BLaER1 (cell line): ENCODE measurements at regions not wholly inside any gene's neighbourhood (a gene's known extent, or its start where the extent isn't known, plus 50 kb on each side); places are given as distances from the start of the nearest gene placed in this dataset.
"Not testable (repeated sequence)": the region's sequence is repeated elsewhere in the genome, so short reads cannot be mapped to it uniquely, and the experiment has no call there.

Experiments
- H3K27ac ChIP-seq: shearing (Covaris generic); formaldehyde crosslinking; 2 replicates; pipeline ENCODE4 v1.8.1; 2022
- H3K27me3 ChIP-seq: shearing (Covaris generic); formaldehyde crosslinking; 2 replicates; pipeline ENCODE4 v1.8.1; 2022
- H3K36me3 ChIP-seq: shearing (Covaris generic); formaldehyde crosslinking; 2 replicates; pipeline ENCODE4 v1.8.1; 2022
- H3K4me1 ChIP-seq: shearing (Covaris generic); formaldehyde crosslinking; 2 replicates; pipeline ENCODE4 v1.8.1; 2022
- H3K4me2 ChIP-seq: shearing (Covaris generic); formaldehyde crosslinking; 2 replicates; pipeline ENCODE4 v1.8.1; 2022
- H3K4me3 ChIP-seq: shearing (Covaris generic); formaldehyde crosslinking; 2 replicates; pipeline ENCODE4 v1.8.1; 2022
- H3K9ac ChIP-seq: shearing (Covaris generic); formaldehyde crosslinking; 2 replicates; pipeline ENCODE4 v1.8.1; 2022
- H3K9me3 ChIP-seq: shearing (Covaris generic); formaldehyde crosslinking; 2 replicates; pipeline ENCODE4 v1.8.1; 2022
- H4K20me1 ChIP-seq: shearing (Covaris generic); formaldehyde crosslinking; 2 replicates; pipeline ENCODE4 v1.8.1; 2022
- Cebpa-rat ChIP-seq: shearing (Covaris generic); IDR thresholded peaks from 2 replicates; pipeline ENCODE4 v1.8.1; 2022

DNA sequence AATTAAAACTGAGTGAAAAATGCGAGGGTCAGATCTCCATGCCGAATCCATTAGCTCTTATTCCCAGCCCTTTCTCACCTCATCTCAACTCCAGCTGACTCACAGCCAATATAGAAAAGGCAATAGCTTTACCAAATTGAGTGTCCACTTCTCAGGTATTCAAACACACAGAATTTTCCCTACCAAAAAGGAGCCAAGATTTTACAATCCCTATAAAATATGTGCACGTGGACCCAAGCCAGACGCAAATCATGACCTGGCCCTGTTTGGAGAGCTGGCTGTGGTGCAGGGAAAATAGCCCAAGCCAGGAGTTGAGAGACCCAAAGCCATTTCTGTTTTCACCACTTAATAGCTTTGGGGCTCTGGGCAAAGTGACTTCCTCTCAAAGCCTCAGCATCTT, 379.7 kb upstream of the AUTS2 start:
- no peaks in the 10 kb centered on the region for H3K27me3 ChIP-seq
- no peak for TF ChIP-seq Cebpa-rat
- no peaks in the 10 kb centered on the region for H3K4me1 ChIP-seq

DNA sequence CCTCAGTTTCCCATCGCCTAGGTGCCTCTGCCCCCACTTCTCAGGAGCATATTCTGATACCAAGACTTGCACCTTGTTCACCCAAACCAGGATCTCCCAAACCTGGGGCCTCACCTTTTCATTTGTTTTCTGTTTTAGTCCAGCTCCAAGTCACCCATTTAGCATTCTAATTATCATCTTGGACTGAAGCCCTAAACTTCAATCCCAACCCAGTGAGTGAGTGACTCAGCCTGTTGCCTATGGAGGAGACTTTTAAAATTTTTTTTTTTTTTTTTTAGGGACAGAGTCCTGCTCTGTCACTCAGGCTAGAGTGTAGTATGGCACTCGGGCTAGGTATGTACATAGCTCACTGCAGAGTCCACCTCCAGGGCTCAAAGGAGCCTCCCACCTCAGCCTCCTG, 378.9 kb upstream of the AUTS2 start:
- Histone ChIP-seq H3K27ac (no peak overlapping the region), H3K9ac (no peak overlapping the region), H3K4me3 (no peak overlapping the region), H3K27me3 (no peaks in the 10 kb centered on the region), H3K9me3 (no peaks in the 10 kb centered on the region), H3K4me2 (no peak overlapping the region), H3K36me3 (no peaks in the 10 kb centered on the region), H4K20me1 (no peaks in the 10 kb centered on the region), H3K4me1 (no peaks in the 10 kb centered on the region)
- TF ChIP-seq Cebpa-rat = no peak

More for the DNA sequence above, 379.7 kb upstream of the AUTS2 start:
- Histone ChIP-seq H3K9me3 (no peaks in the 10 kb centered on the region), H3K36me3 (no peaks in the 10 kb centered on the region), H4K20me1 (no peaks in the 10 kb centered on the region), H3K9ac (no peak overlapping the region), H3K4me2 (no peak overlapping the region), H3K27ac (no peak overlapping the region), H3K4me3 (no peak overlapping the region)

DNA sequence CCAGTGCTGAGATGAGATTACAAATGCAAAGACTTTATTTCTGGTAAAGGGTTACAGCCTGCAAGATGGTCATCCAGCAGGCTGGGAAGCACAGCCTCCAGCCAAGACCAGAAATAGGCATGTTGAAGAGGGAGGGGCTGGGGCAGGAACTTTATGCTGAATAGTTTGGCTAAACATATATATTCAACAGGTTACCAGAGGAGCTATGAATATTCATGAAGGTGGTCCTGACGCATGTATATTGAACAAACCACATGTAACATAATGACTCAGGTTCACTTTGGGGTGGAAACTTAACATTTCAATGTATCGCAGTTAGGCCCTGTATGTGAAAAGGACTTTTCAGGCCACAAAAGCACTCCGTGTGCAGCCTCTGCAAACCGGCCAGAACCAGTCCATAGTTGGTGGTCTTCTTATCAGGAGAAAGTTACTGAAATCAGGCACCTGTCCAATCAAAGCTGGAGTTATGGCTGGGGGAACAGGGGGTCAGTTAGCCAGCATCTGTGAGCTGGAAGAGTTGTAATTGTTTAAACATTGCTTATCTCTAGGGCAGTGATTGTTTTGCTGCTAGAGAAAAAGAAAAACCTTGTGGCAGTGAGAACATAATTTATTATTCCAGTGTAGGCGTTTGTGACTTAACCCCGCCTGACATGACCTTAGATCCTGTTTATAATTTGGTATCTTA, 372.9 kb upstream of the AUTS2 start:
- no peaks in the 10 kb centered on the region for H3K9me3 ChIP-seq
- no peak for TF ChIP-seq Cebpa-rat
- H3K9ac ChIP-seq = no peak overlapping the region
- H3K27ac ChIP-seq = no peak overlapping the region
- H4K20me1 ChIP-seq = no peaks in the 10 kb centered on the region
- no peaks in the 10 kb centered on the region for H3K27me3 ChIP-seq
- H3K4me3 ChIP-seq = no peak overlapping the region
- H3K4me2 ChIP-seq = no peak overlapping the region
- H3K4me1 ChIP-seq = no peaks in the 10 kb centered on the region
- H3K36me3 ChIP-seq = no peaks in the 10 kb centered on the region

DNA sequence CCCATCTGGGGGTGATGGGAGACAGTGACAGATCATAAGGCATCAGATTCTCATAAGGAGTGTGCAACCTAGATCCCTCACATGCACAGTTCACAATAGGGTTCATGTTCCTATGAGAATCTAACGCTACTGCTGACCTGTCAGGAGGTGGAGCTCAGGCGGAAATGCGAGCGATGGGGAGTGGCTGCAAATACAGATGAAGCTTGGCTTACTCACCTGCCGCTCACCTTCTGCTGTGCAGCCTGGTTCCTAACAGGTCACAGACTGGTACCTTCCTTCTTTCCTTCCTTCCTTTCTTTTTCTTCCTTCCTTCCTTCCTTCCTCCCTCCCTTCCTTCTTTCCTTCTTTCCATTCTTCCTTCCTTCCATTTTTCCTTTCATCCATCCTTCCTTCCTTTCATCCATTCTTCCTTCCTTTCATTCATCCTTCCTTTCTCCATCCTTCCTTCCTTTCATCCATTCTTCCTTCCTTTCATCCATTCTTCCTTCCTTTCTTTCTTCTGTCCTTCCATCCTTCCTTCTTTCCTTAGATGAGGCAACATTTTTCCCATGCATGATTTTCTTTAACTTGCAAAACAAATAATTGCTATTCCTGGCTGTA, 370.0 kb upstream of the AUTS2 start:
- Histone ChIP-seq H3K9me3 (no peaks in the 10 kb centered on the region), H3K4me2 (no peak overlapping the region), H3K36me3 (no peaks in the 10 kb centered on the region), H3K4me3 (no peak overlapping the region), H3K4me1 (no peaks in the 10 kb centered on the region), H4K20me1 (no peaks in the 10 kb centered on the region), H3K9ac (no peak overlapping the region), H3K27ac (no peak overlapping the region), H3K27me3 (no peaks in the 10 kb centered on the region)
- no peak for TF ChIP-seq Cebpa-rat

DNA sequence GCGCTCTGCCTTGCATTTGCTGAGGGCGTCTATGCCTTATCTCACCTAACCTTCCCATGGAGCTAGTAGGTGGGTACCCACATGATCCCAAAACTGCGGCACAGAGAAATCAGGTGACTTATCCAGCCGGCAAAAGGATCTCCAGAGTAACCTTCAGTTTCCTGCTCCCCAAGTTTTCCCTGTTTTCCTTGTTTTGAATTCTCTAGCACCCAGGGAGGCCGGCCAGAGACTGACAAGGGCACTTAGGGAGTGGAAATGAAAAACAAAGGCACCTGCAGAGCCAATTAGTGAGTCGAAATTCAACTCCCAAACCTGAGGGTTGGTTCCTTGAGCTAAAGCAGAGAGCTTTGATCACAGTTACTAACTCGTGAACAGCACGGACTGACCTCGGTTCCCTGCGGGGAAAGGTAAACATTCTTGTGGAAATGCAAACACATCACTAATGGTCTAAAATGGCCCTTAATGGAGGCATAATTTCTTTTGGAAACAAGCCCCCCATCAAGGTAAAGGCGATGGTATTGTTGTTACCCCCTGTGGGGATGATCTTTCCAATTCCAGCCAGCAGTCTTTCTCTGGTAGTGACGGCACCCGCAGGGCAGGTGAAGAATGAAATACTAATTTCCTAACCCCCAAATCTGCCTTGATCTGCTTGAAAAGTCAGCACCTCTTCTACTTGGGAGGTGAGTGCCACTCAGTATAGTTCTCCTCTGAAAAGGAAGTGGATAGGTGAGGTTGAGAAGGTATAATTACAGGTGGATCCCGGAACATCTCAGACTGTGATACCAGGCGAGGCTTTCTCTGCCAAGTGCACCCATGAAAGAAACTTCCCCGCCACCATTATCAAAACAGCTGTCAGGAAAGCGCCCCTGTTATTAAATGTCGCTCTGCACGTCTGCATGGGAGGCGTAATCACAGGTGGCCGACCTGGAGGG, 365.6 kb upstream of the AUTS2 start:
- TF ChIP-seq Cebpa-rat = no peak
- H3K4me2 ChIP-seq = no peak overlapping the region

DNA sequence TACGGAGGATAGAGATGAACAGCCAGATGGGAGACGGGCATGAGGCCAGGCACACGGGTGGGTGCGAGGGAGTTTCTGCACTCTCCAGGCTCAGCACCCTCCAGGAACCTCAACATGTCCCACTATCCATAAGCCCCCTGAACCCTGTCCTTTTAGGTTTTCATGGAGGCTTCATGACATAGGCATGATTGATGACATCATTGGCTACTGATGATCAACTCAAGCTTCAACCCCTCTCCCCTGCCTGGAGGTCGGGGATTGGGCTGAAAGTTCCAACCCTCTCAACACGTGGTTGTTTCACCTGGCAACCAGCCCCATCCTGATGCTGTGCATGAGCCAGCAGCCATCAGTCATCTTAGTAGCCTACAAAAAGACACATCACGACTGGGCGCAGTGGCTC, 360.7 kb upstream of the AUTS2 start:
- no peaks in the 10 kb centered on the region for H3K4me1 ChIP-seq
- TF ChIP-seq Cebpa-rat = no peak

More for the DNA sequence above, 365.6 kb upstream of the AUTS2 start:
- no peak overlapping the region for H3K27ac ChIP-seq
- H3K9ac ChIP-seq = no peak overlapping the region
- no peaks in the 10 kb centered on the region for H3K9me3 ChIP-seq
- no peak overlapping the region for H3K4me3 ChIP-seq
- no peaks in the 10 kb centered on the region for H3K36me3 ChIP-seq
- no peaks in the 10 kb centered on the region for H3K27me3 ChIP-seq
- no peaks in the 10 kb centered on the region for H4K20me1 ChIP-seq
- no peaks in the 10 kb centered on the region for H3K4me1 ChIP-seq

DNA sequence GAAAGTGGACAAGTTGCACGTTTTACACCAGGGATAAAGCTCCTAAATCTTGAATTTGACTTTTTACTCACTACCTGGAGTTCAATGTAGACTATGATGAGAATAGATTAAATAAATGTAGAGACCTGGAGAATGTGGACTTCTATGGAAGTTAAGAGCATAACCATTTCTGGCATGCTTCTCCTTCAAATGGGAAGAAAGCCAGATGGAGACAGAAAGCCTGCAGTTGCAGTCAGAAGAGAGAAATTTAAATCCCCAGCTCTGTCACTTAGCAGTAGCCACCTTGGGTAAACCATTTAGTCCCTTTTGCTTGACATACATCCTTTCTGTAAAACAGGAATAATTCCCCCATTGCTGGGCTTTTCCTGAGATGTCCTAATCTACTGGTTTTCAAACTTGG, 355.3 kb upstream of the AUTS2 start:
- no peak overlapping the region for H3K27ac ChIP-seq
- H3K4me1 ChIP-seq = no peaks in the 10 kb centered on the region
- no peaks in the 10 kb centered on the region for H4K20me1 ChIP-seq
- no peak for TF ChIP-seq Cebpa-rat
- no peak overlapping the region for H3K9ac ChIP-seq
- no peaks in the 10 kb centered on the region for H3K27me3 ChIP-seq
- no peaks in the 10 kb centered on the region for H3K36me3 ChIP-seq
- H3K4me2 ChIP-seq = no peak overlapping the region
- no peak overlapping the region for H3K4me3 ChIP-seq
- 0 out of 2 replicates have a peak, but pooled peaks cover 5% of the 10 kb centered on the region for H3K9me3 ChIP-seq

More for the DNA sequence above, 360.7 kb upstream of the AUTS2 start:
- H3K27me3 ChIP-seq = no peaks in the 10 kb centered on the region
- H3K4me3 ChIP-seq = no peak overlapping the region
- no peak overlapping the region for H3K27ac ChIP-seq
- H4K20me1 ChIP-seq = no peaks in the 10 kb centered on the region
- H3K36me3 ChIP-seq = no peaks in the 10 kb centered on the region
- H3K9me3 ChIP-seq = 0 out of 2 replicates have a peak, but pooled peaks cover 5% of the 10 kb centered on the region
- no peak overlapping the region for H3K9ac ChIP-seq
- H3K4me2 ChIP-seq = no peak overlapping the region

DNA sequence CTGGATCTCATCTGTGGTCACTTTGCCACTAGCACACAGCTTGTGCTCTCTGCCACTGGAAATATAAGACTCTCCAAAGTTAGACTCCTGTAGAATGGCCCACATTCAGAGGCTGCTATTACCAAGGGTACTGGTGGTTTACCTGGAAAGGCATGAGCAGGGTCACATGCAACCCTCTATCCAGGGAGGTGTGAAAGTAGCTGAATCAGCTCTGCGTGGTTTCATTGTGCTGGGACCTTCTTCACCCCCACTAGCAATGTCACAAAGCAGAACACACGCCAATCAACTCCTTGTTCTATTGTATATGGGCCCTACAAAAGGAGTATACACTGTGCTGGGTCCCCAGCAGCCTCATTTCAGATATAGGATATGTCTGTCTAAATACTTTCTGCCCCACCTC, 353.6 kb upstream of the AUTS2 start:
- H3K36me3 ChIP-seq = no peaks in the 10 kb centered on the region
- no peak overlapping the region for H3K4me2 ChIP-seq
- no peak overlapping the region for H3K27ac ChIP-seq
- no peak for TF ChIP-seq Cebpa-rat
- no peaks in the 10 kb centered on the region for H4K20me1 ChIP-seq
- H3K27me3 ChIP-seq = no peaks in the 10 kb centered on the region
- H3K4me3 ChIP-seq = no peak overlapping the region
- H3K9me3 ChIP-seq = 0 out of 2 replicates have a peak, but pooled peaks cover 5% of the 10 kb centered on the region
- H3K4me1 ChIP-seq = no peaks in the 10 kb centered on the region
- no peak overlapping the region for H3K9ac ChIP-seq

DNA sequence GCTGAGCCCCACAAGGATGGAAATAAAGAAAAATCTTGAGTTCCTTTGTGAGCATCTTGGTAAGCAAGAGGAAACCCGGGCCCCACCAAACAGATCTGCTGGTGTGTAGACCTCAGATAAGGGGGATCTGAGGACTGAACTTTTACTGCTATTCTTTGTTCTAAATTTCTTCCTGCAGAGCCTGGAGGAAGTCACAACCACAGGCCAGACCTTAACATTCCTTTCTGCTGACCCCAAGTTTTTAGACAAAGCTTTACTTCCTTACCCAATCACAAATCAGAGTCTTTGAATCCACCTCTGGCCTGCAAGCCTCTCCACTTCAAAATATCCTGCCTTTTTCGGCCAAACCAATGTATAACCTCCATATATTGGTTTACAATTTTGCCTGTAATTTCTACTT, 352.6 kb upstream of the AUTS2 start:
- 0 out of 2 replicates have a peak, but pooled peaks cover 2% of the 10 kb centered on the region for H3K9me3 ChIP-seq
- no peak overlapping the region for H3K27ac ChIP-seq
- no peaks in the 10 kb centered on the region for H4K20me1 ChIP-seq
- no peaks in the 10 kb centered on the region for H3K4me1 ChIP-seq
- H3K4me2 ChIP-seq = no peak overlapping the region
- H3K4me3 ChIP-seq = no peak overlapping the region
- H3K27me3 ChIP-seq = no peaks in the 10 kb centered on the region
- H3K36me3 ChIP-seq = no peaks in the 10 kb centered on the region
- H3K9ac ChIP-seq = no peak overlapping the region
- TF ChIP-seq Cebpa-rat = no peak

DNA sequence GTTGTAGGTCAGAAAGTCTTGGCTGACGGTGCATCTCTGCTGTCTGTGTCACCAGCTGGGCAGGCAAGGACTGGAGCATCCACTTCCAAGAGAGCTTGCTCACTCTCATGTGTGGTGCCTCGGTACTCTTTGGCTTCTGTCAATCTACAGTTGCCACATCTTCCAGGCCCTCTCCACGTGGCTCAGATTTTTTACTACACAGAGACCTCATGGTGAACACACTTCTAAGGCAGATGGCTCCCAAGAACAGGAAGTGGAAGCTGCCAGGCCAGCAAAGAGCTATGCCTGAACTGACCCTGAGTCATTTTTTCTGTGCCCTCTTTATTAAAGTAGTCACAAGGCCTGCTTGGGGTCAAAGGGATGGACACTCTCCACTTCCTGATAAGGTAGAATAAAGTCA, 351.5 kb upstream of the AUTS2 start:
- no peaks in the 10 kb centered on the region for H4K20me1 ChIP-seq
- no peaks in the 10 kb centered on the region for H3K36me3 ChIP-seq
- peaks cover 9% of the 10 kb centered on the region; the same call in 1 of the 2 replicates for H3K9me3 ChIP-seq
- no peaks in the 10 kb centered on the region for H3K4me1 ChIP-seq
- TF ChIP-seq Cebpa-rat = no peak
- H3K4me3 ChIP-seq = no peak overlapping the region
- no peak overlapping the region for H3K9ac ChIP-seq
- H3K4me2 ChIP-seq = no peak overlapping the region
- no peaks in the 10 kb centered on the region for H3K27me3 ChIP-seq
- no peak overlapping the region for H3K27ac ChIP-seq

DNA sequence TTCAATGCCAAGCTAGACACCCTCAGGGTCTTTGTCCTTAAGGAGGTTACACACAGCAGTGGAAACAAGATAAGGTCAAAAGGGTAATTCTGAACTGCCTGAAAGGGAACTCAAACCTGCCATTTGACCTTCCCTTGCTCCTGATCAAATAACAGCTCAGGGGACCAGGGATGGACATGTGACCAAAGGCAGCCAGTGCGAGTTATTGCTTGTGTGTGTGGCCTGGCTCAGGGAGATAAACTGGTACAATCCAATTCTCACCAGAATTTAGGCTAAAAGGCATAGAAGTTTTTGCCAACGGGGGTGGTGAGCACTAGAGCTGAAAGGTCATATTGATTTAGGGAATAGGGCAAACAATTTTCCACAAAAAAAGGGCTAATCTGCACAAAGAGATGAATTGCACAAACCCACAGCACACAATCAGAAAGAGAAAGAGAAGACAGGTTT, 349.9 kb upstream of the AUTS2 start:
- H3K9me3 ChIP-seq, H3K36me3 ChIP-seq, H3K27me3 ChIP-seq, H4K20me1 ChIP-seq, H3K4me3 ChIP-seq, H3K4me1 ChIP-seq, H3K4me2 ChIP-seq, H3K9ac ChIP-seq, H3K27ac ChIP-seq: not testable (repeated sequence)
